A549 (cell line): ENCODE measurements at regions not wholly inside any gene's neighbourhood (a gene's known extent, or its start where the extent isn't known, plus 50 kb on each side); places are given as distances from the start of the nearest gene placed in this dataset.
"Not testable (repeated sequence)": the region's sequence is repeated elsewhere in the genome, so short reads cannot be mapped to it uniquely, and the experiment has no call there.

Experiments
- ATAC-seq, 2 experiments: fragments of 200-7000 bp in 1 of 2; fragments of >200 bp in 1 of 2; cut with Nextera tagmentation in 1 of 2; cut with Tn5 transposase in 1 of 2; 3 replicates each; pipeline versions ENCODE4 v1.8.0 to v1.9.1; 2018 to 2020; ENCODE audit warnings: mild to moderate bottlenecking in 1 of 2, moderate library complexity in 1 of 2
- CTCF ChIA-PET: fragments of 300-600 bp; sonication (Branson Sonifier 250); formaldehyde crosslinking; extraction: SDS; loops from one replicate; lab custom pipeline; 2021; ENCODE audit warnings: antibody characterized with exemption, inconsistent platforms; lab: Yijun Ruan, JAX
- POLR2A ChIA-PET: fragments of 350-600 bp; formaldehyde crosslinking; extraction: SDS; loops from one replicate; lab custom pipeline; 2021; ENCODE audit warnings: antibody characterized with exemption, inconsistent platforms; lab: Yijun Ruan, JAX
- DNase-seq, 2 experiments: peaks; one replicate each; pipeline versions ENCODE4 v3.0.0 to v3.0.0-alpha.2; 2011 to 2016; ENCODE audit warnings: low read depth in 1 of 2, low spot score in 1 of 2
- FAIRE-seq: peaks from 2 replicates; lab custom pipeline; 2011; peaks lifted over from hg19 to GRCh38; lab: Jason Lieb, UNC
- H3K27ac ChIP-seq, 2 experiments: fragments of >200 bp; sonication (Bioruptor Twin); formaldehyde crosslinking; 3 replicates each; pipeline ENCODE4 v1.5.1; 2016 to 2017
- H3K4me1 ChIP-seq: fragments of >200 bp; sonication (Bioruptor Twin); formaldehyde crosslinking; 3 replicates; pipeline ENCODE4 v1.6.1; 2016
- H3K4me2 ChIP-seq: fragments of >200 bp; sonication (Bioruptor Twin); formaldehyde crosslinking; 3 replicates; pipeline ENCODE4 v1.6.1; 2016
- H3K4me3 ChIP-seq: fragments of >200 bp; sonication (Bioruptor Twin); formaldehyde crosslinking; 3 replicates; pipeline ENCODE4 v1.5.1; 2016
- H3K9me3 ChIP-seq: fragments of >200 bp; sonication (Bioruptor Twin); formaldehyde crosslinking; 3 replicates; pipeline ENCODE4 v1.6.1; 2016
- BCL3 ChIP-seq: fragments of >200 bp; sonication (Bioruptor Twin); formaldehyde crosslinking; IDR thresholded peaks from 3 replicates; pipeline ENCODE4 v1.6.1; 2016
- EHMT2 ChIP-seq: fragments of 200-600 bp; sonication (generic); IDR thresholded peaks from 2 replicates; pipeline ENCODE4 v1.6.1; 2016; ENCODE audit warnings: antibody characterized with exemption, low read depth, mild to moderate bottlenecking, moderate library complexity
- ESRRA ChIP-seq: fragments of 150-350 bp; IDR thresholded peaks from 2 replicates; pipeline ENCODE4 v1.6.1; 2014; ENCODE audit warnings: mild to moderate bottlenecking, low read length, borderline replicate concordance
- FOSB ChIP-seq: fragments of 250-450 bp; sonication (Bioruptor Pico); IDR thresholded peaks from 2 replicates; pipeline ENCODE4 v1.5.0; 2020; ENCODE audit warnings: mild to moderate bottlenecking, moderate library complexity
- HOXB13 ChIP-seq: fragments of 250-450 bp; sonication (Bioruptor Pico); IDR thresholded peaks from 2 replicates; pipeline ENCODE4 v1.5.0; 2020; ENCODE audit warnings: low read depth, mild to moderate bottlenecking, moderate library complexity
- JUN ChIP-seq, 2 experiments: fragments of >200 bp; sonication (Bioruptor Twin); formaldehyde crosslinking; IDR thresholded peaks; 2 replicates in 1 of 2; 3 replicates in 1 of 2; pipeline ENCODE4 v1.6.1; 2016 to 2017
- MAX ChIP-seq: IDR thresholded peaks from 2 replicates; pipeline ENCODE4 v1.6.1; 2012
- MYC ChIP-seq: IDR thresholded peaks from 2 replicates; pipeline ENCODE4 v1.6.1; 2012; ENCODE audit warnings: mild to moderate bottlenecking, inconsistent platforms, low read length, improper control_type of control experiment, borderline replicate concordance
- NR3C1 ChIP-seq: fragments of >200 bp; sonication (Bioruptor Twin); formaldehyde crosslinking; IDR thresholded peaks from 3 replicates; pipeline ENCODE4 v1.6.1; 2017
- PBX3 ChIP-seq: IDR thresholded peaks from 2 replicates; pipeline ENCODE4 v1.6.1; 2012
- RCOR1 ChIP-seq: fragments of 150-350 bp; IDR thresholded peaks from 2 replicates; pipeline ENCODE4 v1.6.1; 2014; ENCODE audit warnings: antibody characterized with exemption, low read length, low read depth
- RFX5 ChIP-seq: fragments of 450-650 bp; IDR thresholded peaks from 2 replicates; pipeline ENCODE4 v1.7.1; 2014; ENCODE audit warnings: antibody characterized with exemption, mild to moderate bottlenecking, moderate library complexity
- TFCP2L1 ChIP-seq: fragments of 250-450 bp; sonication (Bioruptor Pico); IDR thresholded peaks from 2 replicates; pipeline ENCODE4 v1.5.0; 2021; ENCODE audit warnings: mild to moderate bottlenecking
- WGBS: methylation state at CpG from one replicate; pipeline ENCODE4 v1.1.6; 2017; ENCODE audit errors: missing lambda C conversion rate; 5-methylcytosine and 5-hydroxymethylcytosine counted together
- TF ChIP-seq, protein P1 (sequence below): fragments of 450-650 bp; IDR thresholded peaks from 2 replicates; pipeline ENCODE4 v1.6.1; 2014; ENCODE audit warnings: antibody characterized with exemption

DNA sequence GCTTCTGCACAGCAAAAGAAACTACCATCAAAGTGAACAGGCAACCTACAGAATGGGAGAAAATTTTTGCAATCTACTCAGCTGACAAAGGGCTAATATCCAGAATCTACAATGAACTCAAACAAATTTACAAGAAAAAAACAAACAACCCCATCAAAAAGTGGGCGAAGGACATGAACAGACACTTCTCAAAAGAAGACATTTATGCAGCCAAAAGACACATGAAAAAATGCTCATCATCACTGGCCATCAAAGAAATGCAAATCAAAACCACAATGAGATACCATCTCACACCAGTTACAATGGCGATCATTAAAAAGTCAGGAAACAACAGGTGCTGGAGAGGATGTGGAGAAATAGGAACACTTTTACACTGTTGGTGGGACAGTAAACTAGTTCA lies 132.0 kb downstream of the ZFAND4 start:
- FAIRE-seq, H3K27ac ChIP-seq, DNase-seq, H3K4me3 ChIP-seq, ATAC-seq, POLR2A ChIA-PET, H3K4me1 ChIP-seq, H3K9me3 ChIP-seq, CTCF ChIA-PET, H3K4me2 ChIP-seq: not testable (repeated sequence)
- WGBS: 77% methylated on average over 2 of the region's 2 CpGs

DNA sequence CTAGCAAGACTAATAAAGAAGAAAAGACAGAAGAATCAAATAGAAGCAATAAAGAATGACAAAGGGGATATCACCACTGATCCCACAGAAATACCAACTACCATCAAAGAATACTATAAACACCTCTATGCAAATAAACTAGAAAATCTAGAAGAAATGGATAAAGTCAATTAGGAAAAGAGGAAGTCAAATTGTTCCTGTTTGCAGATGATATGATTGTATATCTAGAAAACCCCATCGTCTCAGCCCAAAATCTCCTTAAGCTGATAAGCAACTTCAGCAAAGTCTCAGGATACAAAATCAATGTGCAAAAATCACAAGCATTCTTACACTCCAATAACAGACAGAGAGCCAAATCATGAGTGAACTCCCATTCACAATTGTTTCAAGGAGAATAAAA lies 133.0 kb downstream of the ZFAND4 start:
- not testable (repeated sequence) for ATAC-seq

GRCh38 chr10:45534572-45534971 lies 138.0 kb downstream of the ZFAND4 start:
- Histone ChIP-seq H3K9me3 (no peaks in the 10 kb centered on the region), H3K4me1 (no peaks in the 10 kb centered on the region), H3K4me3 (no peak overlapping the region), H3K4me2 (no peak overlapping the region), H3K27ac (no peak overlapping the region)
- TF ChIP-seq, protein P1, sequence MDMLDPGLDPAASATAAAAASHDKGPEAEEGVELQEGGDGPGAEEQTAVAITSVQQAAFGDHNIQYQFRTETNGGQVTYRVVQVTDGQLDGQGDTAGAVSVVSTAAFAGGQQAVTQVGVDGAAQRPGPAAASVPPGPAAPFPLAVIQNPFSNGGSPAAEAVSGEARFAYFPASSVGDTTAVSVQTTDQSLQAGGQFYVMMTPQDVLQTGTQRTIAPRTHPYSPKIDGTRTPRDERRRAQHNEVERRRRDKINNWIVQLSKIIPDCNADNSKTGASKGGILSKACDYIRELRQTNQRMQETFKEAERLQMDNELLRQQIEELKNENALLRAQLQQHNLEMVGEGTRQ: no peak
- TF ChIP-seq ESRRA: no peak
- TF ChIP-seq EHMT2: no peak
- WGBS: 58% methylated on average over 2 of the region's 2 CpGs
- ATAC-seq (no peak), FAIRE-seq (no peak), DNase-seq (no peak)
- ChIA-PET POLR2A (no interaction called here), CTCF (no interaction called here)

More for the DNA sequence above, 133.0 kb downstream of the ZFAND4 start:
- H3K4me1 ChIP-seq, POLR2A ChIA-PET, H3K27ac ChIP-seq, H3K4me2 ChIP-seq, DNase-seq, FAIRE-seq, H3K4me3 ChIP-seq, CTCF ChIA-PET, H3K9me3 ChIP-seq: not testable (repeated sequence)
- 85% methylated on average over 1 of the region's 1 CpG for WGBS

DNA sequence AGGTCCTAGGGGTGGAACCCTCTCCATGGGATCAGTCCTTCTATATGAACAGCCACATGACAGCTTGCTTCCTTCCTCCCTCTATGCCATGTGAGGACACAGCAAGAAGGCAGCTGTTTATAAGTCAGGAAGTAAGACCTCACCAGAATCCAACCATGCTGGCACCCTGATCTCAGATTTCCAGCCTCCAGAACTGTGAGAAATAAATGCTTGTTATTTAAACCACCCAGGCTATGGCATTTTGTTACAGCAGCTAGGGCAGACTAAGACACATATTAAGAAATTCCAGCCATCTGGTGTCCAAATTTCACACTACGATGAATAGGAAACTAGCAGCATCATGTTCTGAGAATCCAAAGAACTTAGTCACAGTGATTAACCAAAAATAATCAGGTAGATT lies 140.1 kb downstream of the ZFAND4 start:
- 100% methylated on average over 1 of the region's 1 CpG for WGBS
- TF ChIP-seq FOSB (CRISPR knock-in tag) (no peak), MYC (no peak), EHMT2 (no peak), TFCP2L1 (CRISPR knock-in tag) (no peak), MAX (no peak), RCOR1 (no peak), HOXB13 (no peak), JUN (IDR thresholded peaks at IDR 0.05) (no peak), NR3C1 (no peak), RFX5 (no peak), PBX3 (no peak), BCL3 (no peak)
- ChIA-PET POLR2A (no interaction called here), CTCF (no interaction called here)
- Histone ChIP-seq H3K9me3 (no peaks in the 10 kb centered on the region), H3K27ac (no peak overlapping the region), H3K4me3 (no peak overlapping the region), H3K4me2 (no peak overlapping the region), H3K4me1 (no peaks in the 10 kb centered on the region)
- ATAC-seq (no peak), DNase-seq (no peak), FAIRE-seq (no peak)
